GM19043 (cell line): ENCODE measurements at regions not wholly inside any gene's neighbourhood (a gene's known extent, or its start where the extent isn't known, plus 50 kb on each side); places are given as distances from the start of the nearest gene placed in this dataset.
"Not testable (repeated sequence)": the region's sequence is repeated elsewhere in the genome, so short reads cannot be mapped to it uniquely, and the experiment has no call there.

Experiments
- ATAC-seq: cut with Tn5 transposase; IDR thresholded peaks from one replicate; pipeline ENCODE4 v1.9.1; 2021; ENCODE audit warnings: low read depth; ENCODE audit not compliant: unreplicated experiment

- no peak for ATAC-seq
These were observed 50.3 kb upstream of the TMC1 start for GRCh38 chr9:72471096-72471495.

DNA sequence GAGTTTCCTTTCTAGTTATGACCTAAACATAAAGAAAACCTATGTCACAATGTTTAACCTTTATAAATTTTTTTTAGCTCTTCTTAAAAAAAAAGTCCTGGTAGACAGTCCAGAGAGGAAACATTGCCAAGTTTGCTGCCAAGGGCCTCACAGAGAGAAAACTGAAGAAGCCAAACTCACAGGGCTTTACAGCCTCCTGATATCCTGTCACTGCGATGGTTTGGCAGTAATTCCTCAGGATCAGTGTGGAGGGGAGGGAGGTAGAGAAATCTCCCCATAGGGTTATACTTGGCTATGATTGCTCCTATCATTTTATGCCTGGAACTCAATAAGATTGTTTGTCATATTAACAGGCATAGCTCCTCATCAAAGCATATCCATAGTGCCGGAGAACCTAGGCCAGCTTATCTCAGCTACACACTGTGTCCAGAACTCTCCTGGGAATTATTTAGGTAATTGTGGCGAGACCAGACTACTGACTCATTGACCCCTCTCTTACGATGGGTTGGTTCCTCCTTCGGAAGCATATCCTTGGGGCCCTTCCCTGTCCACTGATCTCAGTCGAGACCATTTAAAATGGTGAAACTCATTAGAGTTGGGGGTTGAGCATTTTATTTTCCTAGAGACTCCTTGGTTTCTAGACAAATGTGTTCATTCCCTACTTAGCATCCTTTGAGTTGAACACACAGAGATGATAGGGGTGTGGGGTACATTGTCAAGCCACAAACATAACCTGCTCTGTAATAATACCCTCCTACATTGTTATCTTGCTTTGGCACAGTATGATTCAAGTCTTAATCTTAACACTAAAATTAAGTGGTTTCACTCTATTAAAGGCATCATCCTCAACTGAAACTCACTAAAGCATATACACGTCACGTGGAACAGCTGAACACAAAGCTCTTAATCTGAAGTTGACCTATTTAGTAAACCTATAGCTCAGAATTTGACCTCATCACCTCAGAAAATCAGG is 53.4 kb upstream of the TMC1 start:
- ATAC-seq, result no peak

- no peak for ATAC-seq
These were observed 55.8 kb upstream of the TMC1 start for GRCh38 chr9:72465593-72465984.

DNA sequence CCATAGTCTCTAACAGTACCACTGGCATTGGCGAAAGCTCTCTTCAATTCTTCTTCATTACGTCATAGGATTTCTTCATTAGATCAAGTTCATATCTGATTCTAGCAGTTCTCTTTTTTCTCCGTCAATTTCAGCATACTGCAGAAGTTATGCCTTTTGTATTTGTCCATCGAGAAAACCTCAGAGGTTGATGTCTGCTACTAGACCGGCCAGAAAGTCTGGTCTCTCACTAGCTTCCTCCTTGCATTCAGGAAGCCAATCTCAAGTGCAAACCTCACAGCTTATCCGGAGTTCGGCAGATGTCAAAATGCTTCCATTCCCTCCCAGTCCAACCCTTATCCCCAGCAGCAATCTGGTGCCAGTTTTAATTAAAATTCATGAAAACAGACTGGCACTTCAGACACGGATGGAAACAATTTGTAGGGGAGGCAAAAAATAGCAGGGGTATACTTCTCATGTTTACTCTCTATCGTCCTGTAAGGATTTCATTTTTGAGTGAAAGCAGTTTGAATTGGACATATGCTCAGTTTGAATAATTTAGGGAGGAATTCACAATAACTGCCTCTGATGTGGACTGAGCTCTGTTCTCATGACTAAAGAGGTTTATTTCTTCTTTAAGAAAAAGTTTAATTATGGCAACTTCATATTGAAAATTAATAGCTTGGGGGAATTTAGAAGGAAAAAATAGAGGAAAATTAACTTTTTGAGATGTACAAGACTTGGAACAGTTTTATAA is 56.4 kb upstream of the TMC1 start:
- peak; percentile 66 for ATAC-seq

GRCh38 chr9:72462340-72462739 is 59.1 kb upstream of the TMC1 start:
- ATAC-seq, result no peak

DNA sequence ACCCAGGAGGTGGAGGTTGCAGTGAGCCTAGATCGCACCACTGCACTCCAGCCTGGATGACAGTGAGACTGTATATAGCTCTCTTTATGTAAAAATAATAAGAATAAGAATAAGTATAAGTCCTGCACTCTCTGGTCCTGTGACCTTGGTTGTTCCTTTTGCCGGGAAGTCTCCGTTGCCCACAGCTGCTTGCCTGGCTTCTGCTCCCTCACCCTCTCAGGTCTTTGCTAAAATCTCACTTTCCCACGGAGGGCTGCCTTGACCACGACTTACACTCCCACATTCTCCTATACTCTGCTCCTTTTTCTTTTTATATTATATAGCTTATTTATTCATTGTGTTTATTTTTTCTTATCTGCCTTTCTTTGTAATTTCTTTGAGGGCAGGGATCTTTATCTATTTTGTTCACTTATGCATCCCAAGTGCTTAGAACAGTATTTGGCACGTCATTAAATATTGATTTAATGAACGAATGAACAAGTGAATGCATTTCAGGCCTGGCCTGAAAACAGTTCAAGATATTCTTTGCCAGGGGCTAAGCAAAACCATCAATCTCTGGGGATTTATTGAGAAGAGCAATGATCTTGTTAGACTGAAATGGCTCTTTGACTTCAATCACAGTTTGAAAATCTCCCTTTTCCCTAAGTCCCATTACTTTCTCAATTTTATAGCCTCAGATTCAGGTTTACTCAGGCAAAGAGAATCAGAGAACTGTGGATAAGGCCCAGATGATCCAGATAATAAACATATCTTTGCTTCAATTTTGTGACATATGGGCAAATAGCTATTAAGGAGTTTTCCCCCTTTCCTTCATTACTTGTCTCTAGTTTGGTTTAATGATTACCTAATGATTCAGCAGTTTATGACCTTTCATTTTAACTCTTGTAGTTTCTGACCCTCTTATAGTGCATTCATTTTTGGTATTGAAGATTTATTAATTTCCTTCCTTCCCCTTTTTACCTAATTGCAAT is 60.8 kb upstream of the TMC1 start:
- ATAC-seq, result no peak

- no peak for ATAC-seq
These were observed 62.1 kb upstream of the TMC1 start for GRCh38 chr9:72459308-72459707.

- ATAC-seq, result no peak
These were observed 63.3 kb upstream of the TMC1 start for GRCh38 chr9:72458153-72458552.

- no peak for ATAC-seq
These were observed 64.0 kb upstream of the TMC1 start for GRCh38 chr9:72457366-72457765.

GRCh38 chr9:72454871-72455491 is 66.4 kb upstream of the TMC1 start:
- ATAC-seq, result no peak

- ATAC-seq, result no peak
These were observed 67.6 kb upstream of the TMC1 start for GRCh38 chr9:72453797-72454196.

DNA sequence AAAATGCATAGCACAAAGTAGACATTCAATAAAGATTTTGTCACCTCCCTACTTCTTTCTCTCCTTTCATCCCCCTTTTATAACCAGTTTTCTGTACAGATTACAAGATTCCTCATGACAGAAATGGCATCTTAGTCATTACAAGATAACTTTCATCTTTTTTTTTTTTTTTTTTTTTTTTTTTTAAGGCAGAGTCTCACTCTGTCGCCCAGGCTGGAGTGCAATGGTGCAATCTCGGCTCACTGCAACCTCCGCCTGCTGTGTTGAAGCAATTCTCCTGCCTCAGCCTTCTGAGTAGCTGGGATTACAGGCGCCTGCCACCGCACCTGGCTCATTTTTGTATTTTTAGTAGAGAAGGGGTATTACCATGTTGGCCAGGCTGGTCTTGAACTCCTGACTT is 75.2 kb upstream of the TMC1 start:
- ATAC-seq, result not testable (repeated sequence)

- ATAC-seq, result no peak
These were observed 76.0 kb upstream of the TMC1 start for GRCh38 chr9:72445306-72445995.

DNA sequence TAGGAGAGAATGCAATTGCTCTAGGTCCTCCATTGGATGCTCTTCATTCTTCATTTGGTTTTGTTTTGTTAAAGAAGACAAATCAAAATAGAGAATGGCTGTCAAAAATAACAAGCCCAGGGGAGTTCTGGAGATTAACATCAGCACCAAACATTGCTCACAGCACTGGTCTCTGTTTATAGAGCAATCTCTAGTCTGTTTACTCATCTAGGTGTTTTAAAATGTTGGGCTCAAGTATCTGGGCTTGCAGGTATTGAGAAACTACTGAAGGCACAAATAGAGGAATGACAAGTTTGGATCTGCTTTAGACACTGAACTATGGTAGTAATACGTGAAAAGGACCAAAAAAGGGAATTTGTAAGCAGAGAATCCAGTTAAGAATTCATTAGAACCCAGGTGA is 77.0 kb upstream of the TMC1 start:
- ATAC-seq, result no peak

DNA sequence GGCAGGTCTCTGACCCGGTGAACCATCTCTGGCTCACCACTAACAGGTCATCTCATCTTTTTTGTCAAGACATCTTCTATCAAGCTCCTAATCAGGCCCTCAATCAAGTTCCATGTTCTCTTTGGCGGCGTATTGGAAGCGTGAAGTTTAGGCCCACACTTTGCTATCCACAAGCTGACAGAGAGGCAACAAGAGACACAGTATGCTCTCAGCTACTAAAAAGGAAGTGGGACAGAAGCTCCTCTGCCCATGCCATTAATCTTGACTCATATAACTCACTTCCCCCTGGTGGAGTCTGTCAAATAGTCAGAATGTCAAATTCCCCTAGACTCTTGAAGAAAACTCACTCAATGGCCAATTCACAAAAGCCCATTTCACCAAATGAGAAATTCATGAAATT is 77.6 kb upstream of the TMC1 start:
- ATAC-seq, result peak; percentile 92

GRCh38 chr9:72441848-72442607 is 77.0 kb upstream of the ZFAND5 start:
- ATAC-seq, result no peak

GRCh38 chr9:72440992-72441847 is 76.2 kb upstream of the ZFAND5 start:
- no peak for ATAC-seq

DNA sequence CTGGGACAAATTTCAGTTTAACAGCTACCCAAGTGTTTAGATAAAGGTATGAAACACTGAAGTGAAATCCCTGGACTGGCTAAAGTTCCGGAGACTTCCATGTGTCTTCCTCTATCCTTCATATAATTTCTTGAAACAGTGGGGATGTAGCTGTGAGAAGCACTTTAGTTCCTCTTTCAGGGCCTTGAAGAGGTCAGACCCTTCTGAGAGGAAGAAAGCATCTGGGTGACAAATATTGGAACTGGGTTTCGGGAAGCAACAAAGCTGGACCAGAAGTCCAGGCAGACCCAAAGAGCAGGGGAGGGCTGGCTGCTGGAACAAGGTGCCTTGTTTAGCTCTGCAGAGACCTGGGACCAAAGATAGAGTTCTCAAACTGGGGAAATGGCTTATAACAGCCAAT is 75.4 kb upstream of the ZFAND5 start:
- ATAC-seq, result no peak
